Mucosa of descending colon (tissue), 3 donors: ENCODE measurements at regions not wholly inside any gene's neighbourhood (a gene's known extent, or its start where the extent isn't known, plus 50 kb on each side); places are given as distances from the start of the nearest gene placed in this dataset.

ENCODE experiments used
- ATAC-seq: fragments of 200-7000 bp; cut with Tn5 transposase; one replicate; pipeline ENCODE4 v1.9.1; 2020; ENCODE audit warnings: mild to moderate bottlenecking, moderate library complexity
- DNase-seq, 3 donors: peaks; one replicate each; pipeline ENCODE4 v3.0.0-alpha.2; 2020
- H3K36me3 ChIP-seq: fragments of 200-600 bp; one replicate; pipeline ENCODE4 v1.8.0; 2021; ENCODE audit warnings: low read depth, mild to moderate bottlenecking
- H3K4me1 ChIP-seq: fragments of 200-600 bp; one replicate; pipeline ENCODE4 v1.8.0; 2021; ENCODE audit warnings: low read depth, mild to moderate bottlenecking
- H3K4me3 ChIP-seq: fragments of 200-600 bp; one replicate; pipeline ENCODE4 v1.8.0; 2021; ENCODE audit warnings: mild to moderate bottlenecking
- H3K9me3 ChIP-seq: fragments of 200-600 bp; one replicate; pipeline ENCODE4 v1.8.0; 2021; ENCODE audit warnings: mild to moderate bottlenecking
- CTCF ChIP-seq: fragments of 200-600 bp; IDR thresholded peaks from one replicate; pipeline ENCODE4 v1.8.0; 2022; ENCODE audit warnings: antibody characterized with exemption, mild to moderate bottlenecking
- intact Hi-C, 2 donors: fragments of 100-400 bp; cut with DNase I in 1 of 2; cut with micrococcal nuclease in 1 of 2; formaldehyde crosslinking; loops; one replicate each; pipeline versions ENCODE4 v1.11.0 to v1.11.1; 2022; cut with DNase I, micrococcal nuclease
- donor health status: DM: no; HTN: no; CAD: no; lungs with moderate emphysema.
- donor health status: DM: no; HTN: no; CAD: no.
- donor health status: DM: no; HTN: yes; CAD: no.

GRCh38 chr2:126795656-126796055 is 103.0 kb upstream of the TEX51 start:
- DNase-seq (no peak), ATAC-seq (no peak)
- TF ChIP-seq CTCF: no peak
- Histone ChIP-seq H3K4me1 (no peaks in the 10 kb centered on the region), H3K9me3 (no peaks in the 10 kb centered on the region), H3K36me3 (no peaks in the 10 kb centered on the region), H3K4me3 (no peak overlapping the region)
- intact Hi-C loops: no loop called here

- no peaks in the 10 kb centered on the region for H3K9me3 ChIP-seq
- TF ChIP-seq CTCF: no peak
- H3K36me3 ChIP-seq: no peaks in the 10 kb centered on the region
- intact Hi-C loops: no loop called here
- DNase-seq (no peak), ATAC-seq (no peak)
- no peak overlapping the region for H3K4me3 ChIP-seq
- H3K4me1 ChIP-seq: no peaks in the 10 kb centered on the region
Observed at GRCh38 chr2:126796931-126797621, 101.6 kb upstream of the TEX51 start.

- no peak for DNase-seq
- no peaks in the 10 kb centered on the region for H3K4me1 ChIP-seq
- H3K36me3 ChIP-seq: no peaks in the 10 kb centered on the region
- no peak for TF ChIP-seq CTCF
- H3K4me3 ChIP-seq: no peak overlapping the region
- intact Hi-C loops: no loop called here
- no peak for ATAC-seq
- H3K9me3 ChIP-seq: no peaks in the 10 kb centered on the region
Observed at GRCh38 chr2:126797622-126798275, 100.9 kb upstream of the TEX51 start.

- H3K36me3 ChIP-seq: no peaks in the 10 kb centered on the region
- intact Hi-C loops: no loop called here
- DNase-seq: no peak
- H3K4me3 ChIP-seq: no peak overlapping the region
- no peaks in the 10 kb centered on the region for H3K9me3 ChIP-seq
- ATAC-seq: no peak
- no peaks in the 10 kb centered on the region for H3K4me1 ChIP-seq
- TF ChIP-seq CTCF: no peak
Observed at GRCh38 chr2:126798276-126799140, 100.2 kb upstream of the TEX51 start.

GRCh38 chr2:126799301-126799700 is 99.4 kb upstream of the TEX51 start:
- TF ChIP-seq CTCF: no peak
- intact Hi-C loops: no loop called here
- DNase-seq (no peak), ATAC-seq (no peak)
- no peaks in the 10 kb centered on the region for H3K36me3 ChIP-seq
- H3K4me3 ChIP-seq: no peak overlapping the region
- no peaks in the 10 kb centered on the region for H3K4me1 ChIP-seq
- H3K9me3 ChIP-seq: no peaks in the 10 kb centered on the region
